Suprapubic skin (tissue), 4 donors: ENCODE measurements at regions not wholly inside any gene's neighbourhood (a gene's known extent, or its start where the extent isn't known, plus 50 kb on each side); places are given as distances from the start of the nearest gene placed in this dataset.

Experiments
- DNase-seq, 2 donors: peaks; one replicate each; pipeline ENCODE4 v3.0.0-alpha.2; 2019; ENCODE audit warnings: low spot score in 2 of 2
- H3K27ac ChIP-seq: fragments of 200-600 bp; sonication (generic); one replicate; pipeline ENCODE4 v1.5.1; 2019
- H3K27me3 ChIP-seq: fragments of 200-600 bp; sonication (generic); one replicate; pipeline ENCODE4 v1.5.1; 2019
- H3K36me3 ChIP-seq: fragments of 200-600 bp; sonication (generic); one replicate; pipeline ENCODE4 v1.5.1; 2019
- H3K4me1 ChIP-seq: fragments of 200-600 bp; sonication (generic); one replicate; pipeline ENCODE4 v1.5.1; 2019
- H3K4me3 ChIP-seq: fragments of 200-600 bp; sonication (generic); one replicate; pipeline ENCODE4 v1.5.1; 2019; ENCODE audit warnings: mild to moderate bottlenecking
- H3K9me3 ChIP-seq: fragments of 200-600 bp; sonication (generic); one replicate; pipeline ENCODE4 v1.5.1; 2019
- CTCF ChIP-seq, 2 donors: fragments of 200-600 bp in 1 of 2; fragments of 450-650 bp in 1 of 2; sonication (generic) in 1 of 2; IDR thresholded peaks; one replicate each; pipeline ENCODE4 v1.5.1; 2016 to 2019; ENCODE audit warnings: antibody characterized with exemption in 2 of 2, mild to moderate bottlenecking in 1 of 2, moderate library complexity in 1 of 2
- EP300 ChIP-seq: sonication (generic); formaldehyde crosslinking; IDR thresholded peaks from one replicate; pipeline ENCODE4 v1.6.1; 2017; ENCODE audit warnings: antibody characterized with exemption
- POLR2A ChIP-seq, 2 donors: fragments of 450-650 bp; IDR thresholded peaks; one replicate each; pipeline ENCODE4 v1.6.1; 2017; ENCODE audit warnings: antibody characterized with exemption in 2 of 2, mild to moderate bottlenecking in 2 of 2, moderate library complexity in 2 of 2
- POLR2AphosphoS5 ChIP-seq, 3 donors: sonication (generic); formaldehyde crosslinking; IDR thresholded peaks; one replicate each; pipeline ENCODE4 v1.6.1; 2017; ENCODE audit warnings: antibody characterized with exemption in 3 of 3
- WGBS: methylation state at CpG from one replicate; pipeline ENCODE4 v1.1.5; 2018; 5-methylcytosine and 5-hydroxymethylcytosine counted together

- Histone ChIP-seq H3K4me3 (no peak overlapping the region), H3K27me3 (no peaks in the 10 kb centered on the region), H3K4me1 (no peaks in the 10 kb centered on the region), H3K9me3 (no peaks in the 10 kb centered on the region), H3K27ac (no peak overlapping the region), H3K36me3 (no peaks in the 10 kb centered on the region)
- TF ChIP-seq EP300 (no peak), POLR2AphosphoS5 (IDR thresholded peaks at IDR 0.05) (no peak), CTCF (IDR thresholded peaks at IDR 0.05) (no peak), POLR2A (IDR thresholded peaks at IDR 0.05) (no peak)
- no peak for DNase-seq
- 84% methylated on average over 4 of the region's 4 CpGs for WGBS
Measured at GRCh38 chr6:92181347-92181746, 1238.0 kb downstream of the EPHA7 start.

GRCh38 chr6:92180090-92180489, 1239.3 kb downstream of the EPHA7 start:
- Histone ChIP-seq H3K27me3 (no peaks in the 10 kb centered on the region), H3K9me3 (no peaks in the 10 kb centered on the region), H3K27ac (no peak overlapping the region), H3K4me3 (no peak overlapping the region), H3K4me1 (no peaks in the 10 kb centered on the region), H3K36me3 (no peaks in the 10 kb centered on the region)
- 36% methylated on average over 2 of the region's 2 CpGs for WGBS
- TF ChIP-seq EP300 (no peak), POLR2A (IDR thresholded peaks at IDR 0.05) (no peak), POLR2AphosphoS5 (IDR thresholded peaks at IDR 0.05) (no peak), CTCF (IDR thresholded peaks at IDR 0.05) (no peak)
- DNase-seq = no peak

GRCh38 chr6:92176666-92177065, 1242.7 kb downstream of the EPHA7 start:
- TF ChIP-seq EP300 (no peak), CTCF (IDR thresholded peaks at IDR 0.05) (no peak), POLR2A (IDR thresholded peaks at IDR 0.05) (no peak), POLR2AphosphoS5 (IDR thresholded peaks at IDR 0.05) (no peak)
- WGBS = 29% methylated on average over 1 of the region's 1 CpG
- DNase-seq = no peak

GRCh38 chr6:92174398-92175073, 1244.8 kb downstream of the EPHA7 start:
- TF ChIP-seq CTCF (IDR thresholded peaks at IDR 0.05) (no peak), EP300 (no peak)
- Histone ChIP-seq H3K27me3 (no peaks in the 10 kb centered on the region), H3K9me3 (no peaks in the 10 kb centered on the region), H3K4me1 (no peaks in the 10 kb centered on the region), H3K27ac (no peak overlapping the region), H3K4me3 (no peak overlapping the region), H3K36me3 (no peaks in the 10 kb centered on the region)
- WGBS = 62% methylated on average over 6 of the region's 6 CpGs
- no peak for DNase-seq

More at GRCh38 chr6:92176666-92177065, 1242.7 kb downstream of the EPHA7 start:
- Histone ChIP-seq H3K27me3 (no peaks in the 10 kb centered on the region), H3K36me3 (no peaks in the 10 kb centered on the region), H3K9me3 (no peaks in the 10 kb centered on the region), H3K4me3 (no peak overlapping the region), H3K27ac (no peak overlapping the region), H3K4me1 (no peaks in the 10 kb centered on the region)

- Histone ChIP-seq H3K36me3 (no peaks in the 10 kb centered on the region), H3K9me3 (no peaks in the 10 kb centered on the region), H3K27ac (no peak overlapping the region), H3K4me1 (no peaks in the 10 kb centered on the region), H3K4me3 (no peak overlapping the region), H3K27me3 (no peaks in the 10 kb centered on the region)
- no peak for DNase-seq
- no peak for TF ChIP-seq CTCF (IDR thresholded peaks at IDR 0.05)
- TF ChIP-seq EP300 = no peak
- no peak for TF ChIP-seq POLR2AphosphoS5 (IDR thresholded peaks at IDR 0.05)
- no peak for TF ChIP-seq POLR2A (IDR thresholded peaks at IDR 0.05)
- WGBS = 78% methylated on average over 1 of the region's 1 CpG
Measured at GRCh38 chr6:92169506-92169905, 1249.9 kb downstream of the EPHA7 start.
